SKM-1 treated with dmso at 0.1 percent for 144 hours (cell line): ENCODE measurements at regions not wholly inside any gene's neighbourhood (a gene's known extent, or its start where the extent isn't known, plus 50 kb on each side); places are given as distances from the start of the nearest gene placed in this dataset.
A peak's percentile ranks its signal among the peaks of the same experiment; 100 is the strongest.
"Not testable (repeated sequence)": the region's sequence is repeated elsewhere in the genome, so short reads cannot be mapped to it uniquely, and the experiment has no call there.

Experiments
- DNase-seq: peaks from one replicate; lab custom pipeline; 2025; ENCODE audit not compliant: unreplicated experiment; lab: John Stamatoyannopoulos, UW

DNA sequence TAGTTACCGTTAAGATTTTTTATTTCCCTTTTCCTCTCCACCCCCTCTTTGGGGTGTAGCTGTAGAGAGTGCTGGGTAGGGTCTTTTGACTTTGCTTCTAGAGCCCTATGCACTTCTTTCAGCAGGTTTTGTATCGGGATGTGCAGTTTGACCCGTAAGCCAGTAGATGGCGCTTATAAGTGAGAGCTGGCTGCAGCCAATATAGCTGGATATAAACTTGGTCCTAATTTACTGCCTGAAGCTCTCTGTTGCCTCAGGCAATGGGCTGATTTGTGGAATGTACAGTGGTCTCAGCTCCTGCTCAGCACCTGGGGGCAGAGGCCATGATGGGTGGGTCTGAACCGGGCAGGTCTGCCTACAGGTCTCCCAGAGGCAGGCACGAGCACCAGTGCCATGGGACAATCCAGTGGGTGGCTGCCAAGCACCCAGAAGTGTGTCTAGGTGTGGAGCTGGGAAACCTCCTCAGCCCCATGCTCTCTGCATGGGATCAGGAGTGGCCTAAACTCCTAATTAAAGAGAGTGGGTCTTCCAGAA lies 146.5 kb downstream of the SPANXN1 start:
- peak; percentile 3 for DNase-seq

DNA sequence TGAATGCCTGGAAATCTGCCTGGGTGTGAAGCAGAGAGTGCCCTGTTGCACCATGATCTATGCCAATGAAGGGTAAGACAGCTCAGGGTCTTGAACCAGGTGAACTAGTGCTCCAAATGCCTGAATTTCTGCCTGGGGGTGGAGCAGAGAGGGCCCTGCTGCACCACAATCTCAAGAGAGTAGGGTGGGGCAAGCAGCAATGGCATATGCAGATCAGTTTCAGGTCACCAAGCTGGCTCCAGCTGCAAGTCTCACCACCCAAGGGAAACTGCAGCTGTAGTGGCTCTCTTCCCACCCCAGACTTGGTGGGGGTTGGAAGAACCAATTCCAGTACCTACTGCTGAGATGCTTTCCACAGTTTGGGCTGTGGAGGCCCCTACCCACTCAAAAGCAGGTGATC lies 147.0 kb downstream of the SPANXN1 start:
- DNase-seq = no peak

DNA sequence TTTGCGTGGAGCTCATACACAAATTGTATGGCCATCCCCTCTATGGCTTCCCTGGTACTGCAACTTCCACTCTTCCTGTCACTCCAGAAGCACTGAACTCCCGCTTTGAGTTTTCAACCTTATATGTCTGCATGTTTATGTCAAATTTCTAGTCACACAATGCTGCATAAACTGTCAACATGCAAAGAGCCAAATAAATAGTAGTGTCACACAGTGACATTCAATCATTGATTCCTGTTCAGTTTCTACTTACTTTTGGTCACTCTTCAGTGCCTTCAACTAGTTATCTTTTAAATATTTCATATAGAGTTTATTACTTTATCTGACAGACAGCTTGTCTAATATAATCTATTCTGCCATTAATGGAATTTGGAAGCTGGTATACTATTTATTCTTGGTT lies 149.3 kb downstream of the SPANXN1 start:
- no peak for DNase-seq

DNA sequence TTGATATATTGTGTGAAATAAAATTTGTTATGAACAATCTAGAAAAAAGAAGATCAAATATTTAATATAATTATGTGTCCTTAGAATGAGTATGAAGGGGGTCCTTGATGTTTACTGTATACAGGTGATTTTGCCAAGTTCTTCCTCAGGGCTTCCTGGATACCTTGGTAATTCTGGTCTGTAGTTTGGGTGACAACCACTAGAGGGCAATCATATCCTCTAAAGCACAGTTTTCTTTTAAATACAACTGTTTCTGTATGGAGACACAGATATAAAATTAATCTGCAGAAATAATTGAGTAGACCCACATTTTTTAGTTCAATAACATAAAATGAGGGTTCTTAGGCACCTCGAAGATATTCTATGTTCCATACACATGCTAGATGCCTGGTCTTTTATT lies 157.7 kb downstream of the SPANXN1 start:
- DNase-seq = peak; percentile 0

DNA sequence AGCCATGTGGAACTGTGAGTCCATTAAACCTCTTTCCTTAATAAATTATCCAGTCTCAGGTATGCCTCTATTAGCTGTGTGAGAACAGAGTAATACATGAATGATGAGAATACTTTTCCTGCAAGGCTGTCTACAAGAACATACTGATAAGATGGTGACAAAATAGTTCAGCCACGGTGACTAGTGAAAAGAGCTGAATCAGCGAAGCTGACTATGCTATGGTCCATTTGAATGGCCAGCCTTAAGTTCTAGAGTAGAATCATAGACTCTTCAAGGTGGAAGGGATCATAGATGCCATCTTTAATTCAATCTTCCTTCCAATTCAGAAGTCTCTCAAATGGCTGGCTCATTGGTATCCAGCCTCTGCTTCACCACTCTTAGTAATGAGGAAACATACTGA lies 163.3 kb downstream of the SPANXN1 start:
- DNase-seq = no peak

DNA sequence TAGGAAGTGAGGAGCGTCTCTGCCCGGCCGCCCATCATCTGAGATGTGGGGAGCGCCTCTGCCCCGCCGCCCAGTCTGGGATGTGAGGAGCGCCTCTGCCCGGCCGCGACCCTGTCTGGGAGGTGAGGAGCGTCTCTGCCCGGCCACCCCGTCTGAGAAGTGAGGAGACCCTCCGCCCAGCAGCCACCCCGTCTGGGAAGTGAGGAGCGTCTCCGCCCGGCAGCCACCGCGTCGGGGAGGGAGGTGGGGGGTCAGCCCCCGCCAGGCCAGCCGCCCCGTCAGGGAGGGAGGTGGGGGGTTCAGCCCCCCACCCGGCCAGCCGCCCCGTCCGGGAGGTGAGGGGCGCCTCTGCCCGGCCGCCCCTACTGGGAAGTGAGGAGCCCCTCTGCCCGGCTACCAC lies 188.9 kb downstream of the SPANXN1 start:
- not testable (repeated sequence) for DNase-seq

DNA sequence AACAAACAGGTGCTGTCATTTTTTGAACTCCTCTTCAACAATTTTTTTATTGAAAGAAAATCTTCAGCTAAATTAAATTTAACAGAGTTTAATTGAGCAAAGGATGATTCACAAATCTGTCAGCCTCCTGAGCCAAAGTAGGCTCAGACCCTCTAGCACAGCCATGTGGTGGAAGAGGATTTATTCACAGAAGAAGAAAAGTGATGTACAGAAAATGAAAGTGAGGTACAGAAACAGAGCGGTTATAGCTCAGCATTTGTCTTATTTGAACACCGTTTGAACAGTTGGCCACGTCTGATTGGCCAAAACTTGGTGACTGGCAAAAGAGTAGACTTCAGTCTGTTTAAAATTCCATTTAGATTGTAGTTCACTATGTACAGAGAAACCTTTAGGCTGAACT lies 217.3 kb downstream of the SPANXN1 start:
- no peak for DNase-seq

DNA sequence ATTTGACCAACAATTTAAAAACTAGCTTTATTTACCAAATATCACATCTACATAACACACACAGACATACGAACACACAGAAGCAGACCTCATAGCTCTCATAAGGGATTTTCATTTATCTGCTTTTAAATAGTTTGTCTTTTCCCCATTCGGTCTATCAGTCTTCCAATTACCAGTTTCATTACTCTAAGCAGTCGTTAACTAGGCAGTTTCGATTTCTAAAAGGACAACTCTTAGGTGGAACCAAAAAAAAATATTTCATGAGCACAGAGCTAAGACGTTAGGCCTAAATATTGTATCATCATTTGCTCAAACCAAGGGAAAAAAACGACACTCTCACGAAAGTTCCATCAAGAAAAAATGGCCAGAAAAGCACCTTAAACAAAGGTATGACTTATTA lies 228.4 kb downstream of the SPANXN1 start:
- no peak for DNase-seq

DNA sequence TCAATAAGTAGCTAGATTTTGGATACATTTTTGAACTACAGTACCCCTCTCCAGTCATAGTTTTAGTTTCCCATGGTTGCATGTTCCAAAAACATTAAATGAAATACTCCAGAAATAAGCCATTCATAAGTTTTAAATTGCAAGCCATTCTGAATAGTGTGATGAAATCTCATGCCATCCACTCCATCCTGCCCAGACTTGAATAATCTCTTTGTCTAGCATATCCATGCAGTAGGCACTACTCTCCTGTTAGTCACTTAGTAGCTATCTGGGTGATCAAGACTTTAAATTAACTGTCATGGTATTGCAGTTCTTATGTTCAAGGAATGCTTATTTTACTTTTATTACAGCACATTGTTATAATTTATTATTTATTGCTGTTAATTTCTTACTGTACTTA lies 237.4 kb downstream of the SPANXN1 start:
- no peak for DNase-seq

DNA sequence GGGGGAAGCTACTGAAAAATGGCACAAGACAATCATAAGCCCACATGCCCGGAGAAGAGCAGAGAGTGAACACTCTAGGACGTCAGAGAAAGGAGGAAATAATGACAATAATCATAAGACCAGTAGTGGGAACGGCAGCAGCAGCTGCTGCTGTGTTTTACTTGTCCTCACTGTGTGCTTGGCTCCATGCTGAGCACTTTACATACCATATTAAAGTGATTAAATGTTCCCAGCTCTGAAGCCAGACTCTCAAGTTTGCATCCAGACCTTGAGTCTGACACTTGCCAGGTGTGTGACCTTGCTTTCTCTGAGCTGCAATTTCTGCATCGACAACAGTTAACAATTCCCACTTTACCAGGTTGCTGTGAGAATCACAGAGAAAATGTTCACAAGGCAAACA lies 255.4 kb downstream of the SPANXN1 start:
- DNase-seq = no peak

DNA sequence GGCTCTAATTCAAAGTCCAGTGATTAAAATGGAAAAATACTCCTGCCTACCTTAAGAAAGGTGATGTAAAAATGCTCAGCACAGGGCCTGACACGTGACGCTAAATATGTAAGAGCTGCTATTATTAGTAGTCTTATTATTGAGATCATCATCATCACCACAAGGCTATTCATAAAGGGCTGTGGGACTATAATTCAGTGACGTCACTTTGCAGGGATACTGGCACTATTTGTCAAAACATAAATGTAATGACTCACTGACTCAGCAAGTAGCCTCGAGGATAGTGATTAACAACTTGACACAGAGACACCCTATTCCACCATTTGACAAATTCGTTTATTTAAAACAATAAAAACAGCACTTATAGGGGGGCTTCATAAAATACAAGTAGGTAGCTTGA lies 258.9 kb downstream of the SPANXN1 start:
- no peak for DNase-seq

DNA sequence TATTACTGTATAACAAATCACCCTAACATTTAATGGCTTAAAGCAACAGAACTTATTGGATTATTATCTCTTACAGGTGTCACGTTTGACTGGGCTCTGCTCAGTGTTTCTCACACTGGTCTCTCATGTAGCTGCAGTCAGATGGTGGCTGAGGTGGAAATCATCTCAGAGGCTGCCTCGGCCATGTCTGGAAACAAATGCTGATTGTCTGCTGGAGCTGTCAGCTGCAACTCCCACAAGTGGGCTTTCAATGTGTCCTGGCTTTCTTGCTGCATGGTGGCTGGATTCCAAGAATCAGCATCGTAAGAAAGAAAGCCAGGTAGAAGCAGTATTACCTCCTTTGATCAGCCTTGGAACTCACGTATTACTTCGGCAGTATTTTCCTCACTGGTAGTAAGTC lies 277.6 kb downstream of the SPANXN1 start:
- no peak for DNase-seq

DNA sequence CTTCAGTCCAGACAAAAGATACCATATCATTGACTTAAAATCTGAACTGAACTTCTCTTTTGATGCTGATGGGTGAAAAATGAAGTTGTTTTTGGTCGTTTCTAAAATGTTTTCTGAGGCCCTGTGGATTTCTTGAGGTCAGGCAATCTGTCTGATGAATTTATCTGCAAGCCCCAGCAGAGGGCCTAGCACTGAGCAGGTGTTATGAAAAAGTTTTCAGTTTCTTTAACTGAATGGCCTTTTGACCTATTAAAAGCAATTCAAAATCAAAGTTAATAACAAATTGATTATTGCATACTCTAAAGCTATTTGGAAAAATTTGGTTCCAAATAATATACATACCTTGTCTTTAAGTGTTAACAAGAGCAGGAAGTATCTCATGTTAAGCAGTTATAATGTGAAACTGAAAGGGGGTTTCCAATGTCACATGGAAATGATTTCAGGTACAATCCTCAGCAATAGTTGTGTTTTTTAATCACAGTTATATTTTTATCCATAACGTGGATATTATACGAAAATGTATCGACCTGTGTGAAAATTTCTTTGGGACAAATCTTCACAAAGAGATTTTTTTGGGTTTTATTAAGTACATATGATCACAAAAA lies 285.0 kb downstream of the SPANXN1 start:
- no peak for DNase-seq

DNA sequence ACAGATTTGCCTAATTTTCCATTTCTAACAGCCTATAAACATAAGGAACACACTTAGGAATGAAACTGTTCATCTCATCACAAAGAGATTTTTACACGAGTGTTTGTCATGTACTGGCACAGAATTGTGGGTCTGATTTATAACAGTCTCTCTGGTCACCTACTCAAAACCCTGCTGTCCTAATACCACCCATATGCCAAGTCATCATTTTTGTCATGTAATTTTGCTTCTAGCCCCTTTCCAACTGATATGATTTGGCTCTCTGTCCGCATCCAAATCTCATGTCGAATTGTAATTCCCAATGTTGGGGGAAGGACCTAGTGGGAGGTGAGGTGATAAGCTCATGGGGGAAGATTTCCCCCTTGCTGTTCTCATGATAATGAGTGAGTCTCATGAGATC lies 284.1 kb upstream of the SLITRK2 start:
- no peak for DNase-seq

DNA sequence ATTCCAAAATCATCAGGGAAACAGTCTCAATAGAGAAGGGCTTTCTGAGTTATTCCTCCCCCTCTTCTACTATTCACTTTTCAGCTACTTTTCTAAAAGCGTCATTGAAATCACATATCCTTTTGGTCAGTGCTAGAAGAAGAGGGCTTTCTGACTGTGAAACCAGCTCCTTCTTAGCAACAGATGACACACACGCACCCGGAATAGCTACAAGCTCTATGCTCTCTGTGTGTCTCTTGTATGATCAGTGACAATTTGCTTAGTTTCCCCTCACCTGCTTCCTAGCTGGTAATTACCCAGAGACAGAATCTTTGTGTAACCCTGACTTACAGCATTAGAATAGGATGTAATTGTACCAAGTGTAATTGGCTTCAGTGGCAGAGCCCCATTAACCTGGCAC lies 268.1 kb upstream of the SLITRK2 start:
- no peak for DNase-seq

DNA sequence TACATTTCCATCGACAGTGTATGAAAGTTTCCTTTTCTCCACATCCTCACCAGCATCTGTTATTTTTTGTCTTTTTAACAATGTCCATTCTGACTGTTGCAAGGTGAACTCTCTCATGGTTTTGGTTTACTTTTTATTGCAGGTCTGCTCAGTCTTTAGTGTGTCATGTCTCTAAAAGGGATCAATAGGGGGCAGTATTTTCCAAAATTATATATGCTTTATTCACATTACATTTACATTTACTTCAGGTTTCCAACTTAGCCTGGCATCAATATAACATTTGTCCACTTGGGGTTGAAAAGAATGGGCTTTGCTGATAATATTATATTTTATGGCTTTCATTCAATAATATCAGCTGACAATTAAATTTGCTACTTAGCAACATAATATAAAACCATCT lies 265.0 kb upstream of the SLITRK2 start:
- no peak for DNase-seq

DNA sequence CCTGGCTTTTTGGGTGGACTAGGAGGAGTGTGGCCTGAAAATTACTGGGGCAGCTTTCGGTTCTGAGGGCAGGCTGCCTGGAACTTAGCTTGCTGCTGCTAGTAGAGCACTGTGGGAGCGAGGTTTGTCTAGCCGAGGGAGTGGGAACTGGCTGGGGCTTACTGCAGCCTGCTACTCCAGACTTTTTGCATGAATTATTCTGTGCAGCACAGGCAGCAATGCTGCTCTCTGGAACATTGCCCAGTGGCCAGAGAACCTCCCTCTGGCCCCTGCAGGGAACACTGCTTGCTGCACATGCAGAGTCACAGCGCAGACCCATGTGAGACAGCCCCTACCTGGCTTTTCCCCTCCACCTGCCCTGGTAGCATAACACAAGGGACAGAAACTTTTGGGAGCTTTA lies 263.9 kb upstream of the SLITRK2 start:
- no peak for DNase-seq

DNA sequence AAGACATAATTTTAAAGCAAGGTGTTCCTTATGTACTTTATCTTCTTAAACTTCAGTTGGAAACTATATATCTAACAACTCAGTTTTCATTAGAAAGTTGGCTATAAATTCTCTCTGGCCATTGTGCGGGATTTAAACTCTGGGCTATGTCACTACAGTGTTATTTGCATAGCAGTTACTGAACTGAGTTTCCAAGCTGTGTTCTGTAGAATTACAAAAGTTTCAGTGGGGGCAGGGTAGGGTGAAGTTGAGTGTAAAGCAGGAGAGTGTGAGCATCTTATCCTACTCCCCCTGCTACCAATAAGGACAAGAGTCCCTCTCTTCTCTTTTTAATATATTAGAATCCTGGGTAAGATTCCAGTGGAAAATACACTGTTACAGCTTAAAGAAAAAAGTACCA lies 254.5 kb upstream of the SLITRK2 start:
- no peak for DNase-seq

DNA sequence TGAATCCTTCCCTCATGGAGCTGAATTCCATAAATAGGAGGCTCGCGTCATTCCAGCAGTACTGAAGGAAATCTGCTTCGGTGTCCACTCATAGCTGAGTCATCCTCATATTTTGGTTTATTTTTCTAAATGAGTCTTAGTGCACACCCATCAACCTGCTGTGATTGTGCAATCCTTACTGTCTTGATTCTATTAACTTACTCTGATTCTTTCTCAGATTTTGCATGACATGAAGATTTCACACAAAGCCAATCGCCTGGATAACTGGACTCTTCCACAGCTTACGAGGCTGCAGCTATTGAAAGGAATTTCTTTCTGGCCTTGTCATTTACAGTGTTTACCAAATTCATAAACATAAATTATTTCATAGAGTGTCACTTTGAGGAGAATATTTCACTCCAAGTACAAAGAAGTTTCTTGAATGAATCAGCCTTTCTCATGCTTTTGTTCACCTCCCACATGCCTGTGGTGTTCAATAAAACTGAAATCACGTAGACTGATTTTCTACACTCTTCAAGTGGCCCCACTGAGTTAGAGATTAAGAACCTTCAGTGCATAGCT lies 207.6 kb upstream of the SLITRK2 start:
- DNase-seq = no peak

DNA sequence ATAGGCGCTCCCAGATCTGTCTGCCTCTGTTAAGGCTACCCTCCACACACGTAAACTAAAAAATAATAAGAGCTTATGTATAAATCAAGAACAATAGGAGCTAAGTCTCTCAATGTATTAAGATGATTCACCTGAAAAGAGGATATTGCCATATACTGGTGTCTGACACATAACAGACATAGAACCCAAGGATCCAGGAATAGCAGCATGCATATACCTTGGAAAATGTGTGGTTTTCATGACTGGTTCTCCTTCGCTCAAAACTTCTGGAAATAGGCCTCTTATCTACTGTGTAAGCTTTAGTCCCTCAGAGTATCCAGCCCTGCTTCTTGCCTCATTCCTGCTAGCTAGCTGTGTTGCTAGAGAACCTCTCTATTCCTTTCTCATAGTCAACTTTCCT lies 203.7 kb upstream of the SLITRK2 start:
- DNase-seq = no peak

DNA sequence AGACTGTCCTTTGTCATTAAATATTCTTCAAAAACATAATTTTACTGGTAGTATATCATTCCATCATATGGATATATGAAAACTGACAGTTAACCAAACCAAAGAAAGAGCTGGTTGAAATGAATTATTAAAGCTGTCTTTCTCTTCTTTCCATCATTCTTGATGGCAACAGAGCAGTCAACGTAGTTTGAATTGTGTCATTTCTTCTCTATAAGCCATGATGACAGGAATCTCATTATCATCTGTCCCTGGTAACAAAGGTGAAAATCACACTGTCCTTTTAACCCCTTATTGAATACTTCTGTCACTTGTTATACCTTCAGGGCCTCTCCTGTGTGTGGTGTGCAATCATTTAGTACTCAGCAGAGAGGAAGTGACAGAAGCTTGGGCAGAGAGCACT lies 197.0 kb upstream of the SLITRK2 start:
- DNase-seq = no peak

DNA sequence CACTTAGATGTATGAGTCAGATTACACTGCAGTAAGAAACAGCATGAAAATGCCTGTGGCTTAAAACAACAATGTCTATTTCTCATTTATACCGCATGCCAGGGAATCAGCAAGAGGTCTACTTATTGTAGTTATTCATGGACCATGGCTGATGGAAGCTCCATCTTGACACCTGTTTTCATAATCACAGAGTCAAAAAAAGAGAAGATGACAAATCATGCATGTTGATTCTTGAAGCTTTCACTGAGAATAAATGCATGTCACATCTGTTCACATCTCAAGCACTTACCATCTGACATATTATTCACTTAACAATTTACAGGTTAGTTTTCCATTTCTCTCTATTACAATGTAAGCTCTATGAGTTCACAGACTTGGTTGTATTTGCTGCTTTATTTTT lies 194.2 kb upstream of the SLITRK2 start:
- no peak for DNase-seq

DNA sequence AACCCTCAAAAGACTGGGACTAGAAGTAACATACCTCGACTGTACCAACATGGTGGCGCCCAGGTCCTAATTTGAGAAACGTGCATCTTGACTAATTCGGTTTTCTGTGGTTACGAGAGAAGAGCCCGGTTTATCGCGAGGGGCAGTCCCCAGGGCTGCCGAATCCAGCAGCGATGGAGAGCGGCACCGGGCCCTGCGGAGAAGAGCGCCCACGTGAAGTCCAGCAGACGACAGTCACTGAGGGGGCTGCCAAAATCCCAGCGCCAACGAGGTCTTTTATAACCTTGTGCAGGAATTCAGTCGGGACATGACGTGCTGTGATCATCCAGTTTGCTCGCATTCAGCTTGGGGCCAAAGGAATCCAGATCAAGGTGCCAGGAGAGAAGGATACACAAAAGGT lies 187.5 kb upstream of the SLITRK2 start:
- no peak for DNase-seq
